ENCODE measurements at regions not wholly inside any gene's neighbourhood (a gene's known extent, or its start where the extent isn't known, plus 50 kb on each side); places are given as distances from the start of the nearest gene placed in this dataset.
A peak's percentile ranks its signal among the peaks of the same experiment; 100 is the strongest.

- no peak for TF ChIP-seq MITF (IDR thresholded peaks at IDR 0.05)
- TF ChIP-seq CHD2 (IDR thresholded peaks at IDR 0.05; ENCODE audit: low read depth, low read length): no peak
- no peak for TF ChIP-seq E2F8 (IDR thresholded peaks at IDR 0.05; ENCODE audit: low read depth, partially characterized antibody)
Observed at GRCh38 chr5:72613515-72613914, 106.3 kb upstream of the ZNF366 start (continued).

GRCh38 chr5:72612810-72613209 lies 105.6 kb upstream of the ZNF366 start:
- in situ Hi-C loops (cut with MboI): no loop called here
- Histone ChIP-seq H3K4me3 (no peak overlapping the region), H4K20me1 (replicated peaks; ENCODE audit: control insufficient read depth, insufficient read depth, low read length) (no peaks in the 10 kb centered on the region), H3K27ac (ENCODE audit: extremely low read depth, low read depth, low read length) (no peak overlapping the region), H3K9ac (ENCODE audit: insufficient read depth in 1 of 2, low read depth in 2 of 2, low read length in 2 of 2) (no peak overlapping the region), H3K36me3 (ENCODE audit: control insufficient read depth, insufficient read depth, low read length) (no peaks in the 10 kb centered on the region), H2AFZ (ENCODE audit: low read depth, low read length) (no peak overlapping the region), H3K9me1 (ENCODE audit: control insufficient read depth, insufficient read depth, low read length) (no peaks in the 10 kb centered on the region), H3K27me3 (ENCODE audit: control insufficient read depth in 2 of 2, insufficient read depth in 2 of 2, low read length in 2 of 2) (no peaks in the 10 kb centered on the region), H3K4me1 (replicated peaks in 1 of 2; ENCODE audit: control insufficient read depth in 2 of 2, insufficient read depth in 2 of 2, low read length in 2 of 2) (no peaks in the 10 kb centered on the region), H3K9me3 (replicated peaks; ENCODE audit: control insufficient read depth, insufficient read depth, low read depth, low read length) (no peaks in the 10 kb centered on the region), H3K4me2 (ENCODE audit: insufficient read depth, low read length) (no peak overlapping the region), H3K79me2 (ENCODE audit: control insufficient read depth, insufficient read depth, low read length) (no peaks in the 10 kb centered on the region)
- no peak for ATAC-seq
- CTCF ChIA-PET (ENCODE audit: low intra/inter-chr PET ratio): no interaction called here
- intact Hi-C loops (cut with micrococcal nuclease): no loop called here
- 49% methylated on average over 2 of the region's 2 CpGs for WGBS (ENCODE audit: insufficient coverage, low coverage, missing lambda C conversion rate)
- no TSS peak for BruUV-seq (replicated peaks)
- no peak for FAIRE-seq
- POLR2A ChIA-PET: no interaction called here
- no peak for DNase-seq (ENCODE audit: extremely low read depth in 1 of 4, low spot score in 3 of 4)
- TF ChIP-seq ZNF316 (IDR thresholded peaks at IDR 0.05): 0 out of 2 replicates have a peak, but pooled peaks have one; percentile 8
- TF ChIP-seq E2F8 (IDR thresholded peaks at IDR 0.05; ENCODE audit: low read depth, partially characterized antibody): no peak
